ENCODE measurements at regions not wholly inside any gene's neighbourhood (a gene's known extent, or its start where the extent isn't known, plus 50 kb on each side); places are given as distances from the start of the nearest gene placed in this dataset.

DNA sequence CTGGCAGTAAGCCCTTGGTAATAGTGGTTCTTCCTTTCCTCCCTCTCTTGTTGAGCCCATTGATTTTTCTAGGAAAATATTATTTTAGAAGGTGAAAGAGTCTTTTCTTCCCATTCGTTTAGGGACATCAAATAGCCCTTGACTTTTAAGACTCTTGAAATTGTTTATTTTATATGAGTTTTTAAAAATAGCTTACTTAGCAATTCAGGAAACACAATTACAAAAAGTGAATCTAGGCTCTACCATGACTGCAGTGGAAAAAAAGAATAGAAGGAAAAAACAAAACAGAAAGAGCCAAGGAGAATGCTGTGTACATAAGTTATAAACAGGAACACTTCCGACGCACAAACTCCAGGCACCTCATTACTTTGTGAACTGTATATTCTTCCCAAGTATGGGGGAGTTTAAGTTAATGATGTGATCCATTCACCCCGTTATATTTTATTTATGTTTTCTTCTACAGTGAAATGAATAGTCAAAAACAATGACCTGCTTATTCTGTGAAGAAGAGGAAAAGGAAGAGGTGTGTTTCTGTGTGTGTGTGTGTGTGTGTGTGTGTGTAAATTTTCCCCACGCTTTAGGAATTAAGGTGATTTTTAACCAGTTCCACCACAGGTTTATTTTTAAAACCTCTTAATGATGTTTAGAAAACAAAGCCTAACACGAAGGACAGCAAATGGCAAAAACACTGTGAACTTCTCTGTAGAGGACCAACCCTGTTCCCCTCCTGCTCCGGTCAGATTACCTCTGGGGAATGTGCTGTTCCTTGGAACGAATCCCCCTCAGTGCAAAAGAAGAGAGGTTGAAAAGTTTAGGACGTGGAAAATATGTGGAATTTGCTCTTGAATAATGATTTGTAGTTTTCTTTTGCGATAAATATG is 266.3 kb downstream of the KLF5 start:
- H3K27ac ChIP-seq, result no peak overlapping the region
- no peak for TF ChIP-seq FOXP2 (optimal IDR thresholded peaks at IDR 0.05; ENCODE audit: control extremely low read depth, extremely low read length, insufficient read depth)
- no peak for TF ChIP-seq EZH2 (IDR thresholded peaks at IDR 0.05)
- TF ChIP-seq POLR2AphosphoS5 (IDR thresholded peaks at IDR 0.05; ENCODE audit: borderline replicate concordance, low read depth, low read length), result no peak
- no peak overlapping the region for H3K9ac ChIP-seq (ENCODE audit: insufficient read length)
- no peaks in the 10 kb centered on the region for H3K36me3 ChIP-seq (ENCODE audit: insufficient read depth, low read length)
- no peaks in the 10 kb centered on the region for H3K9me3 ChIP-seq (ENCODE audit: low read depth, low read length)
- no peak overlapping the region for H3K4me3 ChIP-seq
- no peak for DNase-seq (ENCODE audit: low read depth, low spot score)

DNA sequence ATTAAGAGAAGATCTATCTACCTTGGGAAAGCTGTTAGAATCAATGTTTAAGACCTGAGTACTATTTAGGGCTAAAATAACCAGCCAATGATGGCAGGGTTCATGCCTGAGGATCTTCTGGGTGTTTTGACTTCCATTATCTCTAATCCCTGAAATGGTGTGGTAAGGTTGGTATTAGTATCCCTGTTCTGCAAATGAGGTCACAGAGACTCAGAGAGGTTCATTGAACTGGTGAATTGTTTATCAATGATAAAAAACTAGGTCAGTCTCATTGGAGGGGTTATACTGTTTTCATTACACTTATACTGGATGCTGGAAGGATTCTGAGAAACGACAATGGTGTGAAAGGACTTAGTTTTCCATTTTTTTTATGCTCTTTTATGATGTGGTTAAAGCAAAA is 264.8 kb downstream of the KLF5 start:
- no peak overlapping the region for H3K4me3 ChIP-seq
- DNase-seq (ENCODE audit: low read depth, low spot score), result no peak
- no peaks in the 10 kb centered on the region for H3K36me3 ChIP-seq (ENCODE audit: insufficient read depth, low read length)
- H3K9ac ChIP-seq (ENCODE audit: insufficient read length), result no peak overlapping the region
- H3K27ac ChIP-seq, result no peak overlapping the region
- no peak for TF ChIP-seq FOXP2 (optimal IDR thresholded peaks at IDR 0.05; ENCODE audit: control extremely low read depth, extremely low read length, insufficient read depth)
- TF ChIP-seq POLR2AphosphoS5 (IDR thresholded peaks at IDR 0.05; ENCODE audit: borderline replicate concordance, low read depth, low read length), result no peak
- TF ChIP-seq EZH2 (IDR thresholded peaks at IDR 0.05), result no peak
- H3K9me3 ChIP-seq (ENCODE audit: low read depth, low read length), result no peaks in the 10 kb centered on the region

DNA sequence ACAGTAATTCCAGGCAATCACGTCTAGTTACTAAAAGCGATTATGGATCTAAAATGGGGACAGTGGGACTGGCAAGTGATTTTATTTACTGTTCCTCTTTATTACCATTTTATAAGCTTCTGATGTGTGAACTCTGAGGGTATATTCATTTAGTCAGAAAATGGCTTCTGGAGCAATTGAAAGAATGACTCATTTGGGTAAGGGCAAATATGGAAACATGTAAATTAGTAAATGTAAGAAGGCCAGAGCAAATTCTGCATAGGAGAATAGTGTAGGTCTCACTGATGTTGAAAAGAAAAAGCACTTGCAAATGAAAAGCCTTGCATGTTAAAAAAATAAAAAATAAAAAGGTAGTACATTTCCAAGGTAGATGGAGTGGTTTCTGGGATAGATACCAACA is 262.2 kb downstream of the KLF5 start:
- H3K9me3 ChIP-seq (ENCODE audit: low read depth, low read length), result no peaks in the 10 kb centered on the region
- TF ChIP-seq POLR2AphosphoS5 (IDR thresholded peaks at IDR 0.05; ENCODE audit: borderline replicate concordance, low read depth, low read length), result no peak
- no peak for TF ChIP-seq FOXP2 (optimal IDR thresholded peaks at IDR 0.05; ENCODE audit: control extremely low read depth, extremely low read length, insufficient read depth)
- no peak for TF ChIP-seq EZH2 (IDR thresholded peaks at IDR 0.05)
- no peak for DNase-seq (ENCODE audit: low read depth, low spot score)
- no peaks in the 10 kb centered on the region for H3K36me3 ChIP-seq (ENCODE audit: insufficient read depth, low read length)
- no peak overlapping the region for H3K4me3 ChIP-seq
- no peak overlapping the region for H3K27ac ChIP-seq
- no peak overlapping the region for H3K9ac ChIP-seq (ENCODE audit: insufficient read length)

DNA sequence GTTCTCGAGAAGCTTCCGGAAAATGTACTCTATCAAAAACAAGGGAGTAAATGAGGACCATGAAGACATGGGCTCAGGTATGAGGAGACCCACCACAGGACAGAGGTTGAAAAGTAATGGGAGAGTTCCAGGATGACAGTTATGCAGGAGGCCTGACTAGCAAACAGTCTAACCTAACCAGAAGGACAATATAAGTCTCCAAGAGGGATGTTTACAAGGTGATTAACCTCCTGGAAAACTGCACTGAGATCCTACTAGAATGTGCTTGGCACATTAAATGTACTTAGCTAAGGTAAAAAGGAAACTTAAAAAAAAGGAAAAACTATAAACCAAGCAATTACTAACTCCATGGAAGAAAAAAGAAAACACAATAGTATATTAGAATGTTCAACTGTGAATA is 258.3 kb downstream of the KLF5 start:
- no peak overlapping the region for H3K4me3 ChIP-seq
- H3K27ac ChIP-seq, result no peak overlapping the region
- no peak for DNase-seq (ENCODE audit: low read depth, low spot score)
- H3K9ac ChIP-seq (ENCODE audit: insufficient read length), result no peak overlapping the region
- no peaks in the 10 kb centered on the region for H3K36me3 ChIP-seq (ENCODE audit: insufficient read depth, low read length)
- TF ChIP-seq POLR2AphosphoS5 (IDR thresholded peaks at IDR 0.05; ENCODE audit: borderline replicate concordance, low read depth, low read length) (no peak), FOXP2 (optimal IDR thresholded peaks at IDR 0.05; ENCODE audit: control extremely low read depth, extremely low read length, insufficient read depth) (no peak), EZH2 (IDR thresholded peaks at IDR 0.05) (no peak)
- no peaks in the 10 kb centered on the region for H3K9me3 ChIP-seq (ENCODE audit: low read depth, low read length)

DNA sequence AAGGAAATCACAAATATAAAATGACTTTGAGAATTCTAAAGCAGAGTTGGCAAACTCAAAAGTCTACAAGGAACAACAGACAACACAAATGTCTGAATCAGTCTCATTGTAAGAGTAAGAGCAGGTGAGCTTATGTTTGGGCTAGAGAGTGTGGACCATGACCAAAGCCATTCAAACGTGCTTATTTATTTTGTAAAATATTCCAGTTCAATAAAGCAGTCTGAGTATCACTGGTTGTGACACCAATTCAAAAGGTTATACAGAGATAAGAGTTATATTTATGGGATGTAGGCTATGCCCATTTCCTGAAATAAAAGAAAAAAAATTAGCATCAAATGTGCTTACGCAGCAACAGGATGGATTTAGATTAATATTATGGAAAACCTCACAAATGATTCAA is 251.6 kb downstream of the KLF5 start:
- H3K4me3 ChIP-seq, result no peak overlapping the region
- no peak for DNase-seq (ENCODE audit: low read depth, low spot score)
- H3K36me3 ChIP-seq (ENCODE audit: insufficient read depth, low read length), result no peaks in the 10 kb centered on the region
- no peaks in the 10 kb centered on the region for H3K9me3 ChIP-seq (ENCODE audit: low read depth, low read length)
- no peak overlapping the region for H3K27ac ChIP-seq
- H3K9ac ChIP-seq (ENCODE audit: insufficient read length), result no peak overlapping the region
- no peak for TF ChIP-seq EZH2 (IDR thresholded peaks at IDR 0.05)
- no peak for TF ChIP-seq FOXP2 (optimal IDR thresholded peaks at IDR 0.05; ENCODE audit: control extremely low read depth, extremely low read length, insufficient read depth)
- TF ChIP-seq POLR2AphosphoS5 (IDR thresholded peaks at IDR 0.05; ENCODE audit: borderline replicate concordance, low read depth, low read length), result no peak

DNA sequence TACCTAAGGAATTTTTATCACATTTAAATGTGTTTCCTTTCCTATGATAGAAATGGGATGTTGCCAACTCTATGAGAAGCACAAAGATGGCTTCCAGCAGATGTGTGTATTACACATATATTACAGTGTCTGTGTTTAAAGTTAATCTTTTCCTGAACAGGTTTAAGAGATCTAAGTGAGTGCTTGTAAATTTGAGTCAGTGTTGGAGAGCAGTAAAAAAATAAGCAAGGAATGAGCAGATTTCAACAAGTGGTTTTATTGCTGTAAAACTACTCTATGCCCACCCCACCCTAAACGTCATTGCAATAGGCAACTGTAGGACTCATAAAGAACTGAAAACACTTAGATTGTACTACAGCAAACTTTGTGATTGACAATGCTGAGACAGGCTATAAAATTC is 248.7 kb downstream of the KLF5 start:
- Histone ChIP-seq H3K9me3 (ENCODE audit: low read depth, low read length) (no peaks in the 10 kb centered on the region), H3K36me3 (ENCODE audit: insufficient read depth, low read length) (no peaks in the 10 kb centered on the region), H3K27ac (peak overlapping the region; percentile 61), H3K4me3 (no peak overlapping the region), H3K9ac (ENCODE audit: insufficient read length) (no peak overlapping the region)
- TF ChIP-seq POLR2AphosphoS5 (IDR thresholded peaks at IDR 0.05; ENCODE audit: borderline replicate concordance, low read depth, low read length), result no peak
- TF ChIP-seq EZH2 (IDR thresholded peaks at IDR 0.05), result no peak
- TF ChIP-seq FOXP2 (optimal IDR thresholded peaks at IDR 0.05; ENCODE audit: control extremely low read depth, extremely low read length, insufficient read depth), result no peak
- DNase-seq (ENCODE audit: low read depth, low spot score), result no peak

DNA sequence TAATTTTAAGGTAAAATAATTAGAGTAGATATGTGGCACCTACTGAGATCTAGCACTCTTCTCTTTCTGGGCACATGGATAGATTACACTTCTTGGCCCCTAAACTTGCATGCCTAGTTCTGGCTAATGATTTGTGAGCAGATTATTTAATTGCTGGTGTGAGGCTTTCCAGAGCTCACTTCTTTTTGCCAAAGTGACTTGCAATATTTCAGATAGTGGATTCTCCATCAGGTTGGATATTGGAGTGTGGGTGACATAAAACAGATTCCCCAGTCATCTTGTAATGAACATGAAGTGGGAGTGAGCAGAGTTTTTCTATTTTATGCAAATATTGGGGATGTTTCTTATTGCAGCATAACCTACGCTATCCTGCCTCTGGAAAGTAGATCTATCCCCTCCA is 247.9 kb downstream of the KLF5 start:
- no peak for DNase-seq (ENCODE audit: low read depth, low spot score)
- Histone ChIP-seq H3K4me3 (no peak overlapping the region), H3K27ac (no peak overlapping the region), H3K9ac (ENCODE audit: insufficient read length) (no peak overlapping the region), H3K9me3 (ENCODE audit: low read depth, low read length) (no peaks in the 10 kb centered on the region), H3K36me3 (ENCODE audit: insufficient read depth, low read length) (no peaks in the 10 kb centered on the region)
- TF ChIP-seq EZH2 (IDR thresholded peaks at IDR 0.05), result no peak
- no peak for TF ChIP-seq POLR2AphosphoS5 (IDR thresholded peaks at IDR 0.05; ENCODE audit: borderline replicate concordance, low read depth, low read length)
- TF ChIP-seq FOXP2 (optimal IDR thresholded peaks at IDR 0.05; ENCODE audit: control extremely low read depth, extremely low read length, insufficient read depth), result no peak

DNA sequence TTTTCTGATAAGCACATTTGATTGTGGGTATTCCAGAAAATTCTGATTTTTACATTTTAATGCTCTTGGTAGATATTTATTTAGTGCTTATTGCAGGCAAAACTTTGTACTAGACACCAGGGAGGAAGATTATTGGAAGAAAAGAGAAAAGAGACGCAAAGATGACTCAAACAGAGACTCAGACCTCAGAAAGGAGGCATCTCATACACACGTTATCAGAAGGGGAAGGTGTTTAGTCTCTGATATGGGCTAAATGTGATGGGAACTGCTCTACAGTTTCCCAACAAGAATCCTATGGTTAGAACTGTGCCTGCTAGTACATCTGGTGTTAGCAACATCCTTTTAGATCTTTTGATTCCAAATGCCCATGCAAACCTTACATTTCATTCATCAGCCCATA is 245.6 kb downstream of the KLF5 start:
- no peak overlapping the region for H3K9ac ChIP-seq (ENCODE audit: insufficient read length)
- no peaks in the 10 kb centered on the region for H3K9me3 ChIP-seq (ENCODE audit: low read depth, low read length)
- TF ChIP-seq POLR2AphosphoS5 (IDR thresholded peaks at IDR 0.05; ENCODE audit: borderline replicate concordance, low read depth, low read length), result no peak
- TF ChIP-seq EZH2 (IDR thresholded peaks at IDR 0.05), result no peak
- no peak for TF ChIP-seq FOXP2 (optimal IDR thresholded peaks at IDR 0.05; ENCODE audit: control extremely low read depth, extremely low read length, insufficient read depth)
- no peaks in the 10 kb centered on the region for H3K36me3 ChIP-seq (ENCODE audit: insufficient read depth, low read length)
- H3K27ac ChIP-seq, result no peak overlapping the region
- no peak for DNase-seq (ENCODE audit: low read depth, low spot score)
- no peak overlapping the region for H3K4me3 ChIP-seq

All from SK-N-MC (cell line).